BE2C (cell line): ENCODE measurements at regions not wholly inside any gene's neighbourhood (a gene's known extent, or its start where the extent isn't known, plus 50 kb on each side); places are given as distances from the start of the nearest gene placed in this dataset.

Experiments used
- DNase-seq: peaks from one replicate; pipeline ENCODE4 v3.0.0-alpha.2; 2020
- H3K27me3 ChIP-seq: fragments of 250-450 bp; sonication (Bioruptor Pico); 2 replicates; pipeline ENCODE4 v1.5.1; 2020; ENCODE audit warnings: mild to moderate bottlenecking
- H3K36me3 ChIP-seq: fragments of 250-450 bp; sonication (Bioruptor Pico); 2 replicates; pipeline ENCODE4 v1.5.1; 2020; ENCODE audit warnings: mild to moderate bottlenecking
- H3K4me1 ChIP-seq: fragments of 250-450 bp; sonication (Bioruptor Pico); 2 replicates; pipeline ENCODE4 v1.5.1; 2020
- H3K4me3 ChIP-seq: 2 replicates; pipeline ENCODE4 v1.5.1; 2011; ENCODE audit warnings: low read depth, low read length
- H3K9me3 ChIP-seq: fragments of 250-450 bp; sonication (Bioruptor Pico); 2 replicates; pipeline ENCODE4 v1.5.1; 2020
- TF ChIP-seq, protein P1 (sequence below): IDR thresholded peaks from 2 replicates; pipeline ENCODE4 v1.5.1; 2012; ENCODE audit warnings: mild to moderate bottlenecking, low read depth, low read length

DNA sequence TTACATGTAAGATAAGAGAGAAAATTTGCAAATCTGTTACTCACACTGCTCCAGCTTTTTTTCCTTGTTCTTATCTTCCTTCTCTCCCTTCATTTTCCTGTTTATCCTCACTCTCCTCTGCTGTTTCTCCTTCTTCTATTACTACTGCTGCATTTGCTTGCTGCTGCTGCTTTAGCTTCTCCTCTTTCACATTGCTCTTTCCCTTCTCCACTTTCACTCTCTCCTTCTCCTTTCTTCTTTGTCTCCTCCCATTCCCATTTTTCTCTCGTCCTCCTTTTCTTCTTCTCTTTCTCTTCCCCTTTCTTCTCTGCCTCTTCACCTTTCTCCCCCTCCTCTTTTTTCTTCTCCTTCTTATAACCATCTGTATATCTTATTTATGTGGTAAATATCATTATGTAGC is 288.6 kb downstream of the CDH9 start:
- TF ChIP-seq, protein P1, sequence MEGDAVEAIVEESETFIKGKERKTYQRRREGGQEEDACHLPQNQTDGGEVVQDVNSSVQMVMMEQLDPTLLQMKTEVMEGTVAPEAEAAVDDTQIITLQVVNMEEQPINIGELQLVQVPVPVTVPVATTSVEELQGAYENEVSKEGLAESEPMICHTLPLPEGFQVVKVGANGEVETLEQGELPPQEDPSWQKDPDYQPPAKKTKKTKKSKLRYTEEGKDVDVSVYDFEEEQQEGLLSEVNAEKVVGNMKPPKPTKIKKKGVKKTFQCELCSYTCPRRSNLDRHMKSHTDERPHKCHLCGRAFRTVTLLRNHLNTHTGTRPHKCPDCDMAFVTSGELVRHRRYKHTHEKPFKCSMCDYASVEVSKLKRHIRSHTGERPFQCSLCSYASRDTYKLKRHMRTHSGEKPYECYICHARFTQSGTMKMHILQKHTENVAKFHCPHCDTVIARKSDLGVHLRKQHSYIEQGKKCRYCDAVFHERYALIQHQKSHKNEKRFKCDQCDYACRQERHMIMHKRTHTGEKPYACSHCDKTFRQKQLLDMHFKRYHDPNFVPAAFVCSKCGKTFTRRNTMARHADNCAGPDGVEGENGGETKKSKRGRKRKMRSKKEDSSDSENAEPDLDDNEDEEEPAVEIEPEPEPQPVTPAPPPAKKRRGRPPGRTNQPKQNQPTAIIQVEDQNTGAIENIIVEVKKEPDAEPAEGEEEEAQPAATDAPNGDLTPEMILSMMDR = no peak
- no peak for DNase-seq
- no peaks in the 10 kb centered on the region for H3K4me1 ChIP-seq

DNA sequence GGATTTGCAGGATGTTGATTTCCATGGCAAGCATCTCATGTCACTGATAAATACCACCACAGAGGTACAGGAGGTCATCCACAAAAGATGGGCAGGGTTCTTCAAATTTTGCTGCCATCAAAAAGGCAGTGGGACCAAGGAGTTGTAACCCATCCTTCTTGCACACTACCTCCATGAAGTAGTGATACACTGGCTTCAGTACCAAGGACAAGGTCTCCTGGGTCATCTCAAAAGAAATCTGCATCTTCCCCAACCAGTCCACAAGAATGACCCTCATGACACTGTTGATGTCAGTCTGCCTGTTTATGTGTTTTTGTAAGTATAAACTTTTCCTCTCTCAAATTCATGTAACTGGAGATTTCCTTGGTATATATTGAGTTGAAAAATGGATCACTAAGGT is 298.2 kb downstream of the CDH9 start:
- Histone ChIP-seq H3K4me3 (no peak overlapping the region), H3K36me3 (no peaks in the 10 kb centered on the region), H3K4me1 (no peaks in the 10 kb centered on the region), H3K9me3 (no peaks in the 10 kb centered on the region), H3K27me3 (no peaks in the 10 kb centered on the region)
- no peak for DNase-seq
- TF ChIP-seq, protein P1 = no peak

More for the DNA sequence above, 288.6 kb downstream of the CDH9 start:
- H3K27me3 ChIP-seq = no peaks in the 10 kb centered on the region
- H3K4me3 ChIP-seq = no peak overlapping the region
- H3K9me3 ChIP-seq = no peaks in the 10 kb centered on the region
- no peaks in the 10 kb centered on the region for H3K36me3 ChIP-seq

GRCh38 chr5:26737348-26738265 is 300.8 kb downstream of the CDH9 start:
- TF ChIP-seq, protein P1 = no peak
- no peak for DNase-seq
- H3K4me3 ChIP-seq = no peak overlapping the region

GRCh38 chr5:26727916-26728315 is 310.5 kb downstream of the CDH9 start:
- no peak overlapping the region for H3K4me3 ChIP-seq
- no peaks in the 10 kb centered on the region for H3K27me3 ChIP-seq
- DNase-seq = no peak
- TF ChIP-seq, protein P1 = no peak
- H3K36me3 ChIP-seq = no peaks in the 10 kb centered on the region
- 0 out of 2 replicates have a peak, but pooled peaks cover 3% of the 10 kb centered on the region for H3K9me3 ChIP-seq
- no peaks in the 10 kb centered on the region for H3K4me1 ChIP-seq

More at GRCh38 chr5:26737348-26738265, 300.8 kb downstream of the CDH9 start:
- Histone ChIP-seq H3K9me3 (no peaks in the 10 kb centered on the region), H3K27me3 (no peaks in the 10 kb centered on the region), H3K36me3 (no peaks in the 10 kb centered on the region), H3K4me1 (no peaks in the 10 kb centered on the region)

- Histone ChIP-seq H3K27me3 (no peaks in the 10 kb centered on the region), H3K9me3 (no peaks in the 10 kb centered on the region; the same call in 1 of the 2 replicates), H3K4me3 (no peak overlapping the region), H3K4me1 (no peaks in the 10 kb centered on the region), H3K36me3 (no peaks in the 10 kb centered on the region)
- TF ChIP-seq, protein P1 = no peak
- no peak for DNase-seq
These were observed 318.6 kb downstream of the CDH9 start for GRCh38 chr5:26719803-26720202.

DNA sequence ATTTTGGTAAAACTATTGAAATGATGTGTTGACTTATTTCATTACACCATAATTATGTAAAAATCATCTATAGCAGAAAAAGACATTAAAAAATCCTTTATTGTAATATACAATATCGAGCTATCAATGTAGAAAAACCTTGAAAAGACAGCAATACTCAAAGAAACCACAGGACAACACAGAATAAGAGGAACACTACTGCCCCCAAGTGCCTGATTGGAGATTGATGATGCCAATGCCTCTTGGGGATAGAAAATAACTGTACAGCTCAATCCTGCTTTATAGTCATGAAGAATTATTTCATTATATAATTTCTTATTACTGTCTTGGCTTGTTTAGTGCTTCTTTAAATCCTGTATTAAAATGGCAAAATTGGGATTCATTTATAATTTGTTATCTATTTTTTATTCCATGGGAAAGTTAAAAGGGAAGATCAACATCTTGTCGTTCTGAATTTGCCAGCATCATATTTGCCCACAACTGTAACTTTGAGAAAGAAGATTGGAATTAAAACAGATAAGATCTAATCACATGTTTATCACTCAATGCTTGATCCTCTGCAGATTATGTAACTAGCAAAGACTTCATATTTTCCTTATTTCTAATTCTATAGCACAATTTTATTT is 337.5 kb downstream of the CDH9 start:
- no peaks in the 10 kb centered on the region for H3K27me3 ChIP-seq
- no peaks in the 10 kb centered on the region for H3K9me3 ChIP-seq
- DNase-seq = peak; percentile 70
- TF ChIP-seq, protein P1 = peak; percentile 85
- no peaks in the 10 kb centered on the region; the same call in 1 of the 2 replicates for H3K4me1 ChIP-seq
- no peak overlapping the region for H3K4me3 ChIP-seq
- H3K36me3 ChIP-seq = no peaks in the 10 kb centered on the region
